ENCODE measurements at regions not wholly inside any gene's neighbourhood (a gene's known extent, or its start where the extent isn't known, plus 50 kb on each side); places are given as distances from the start of the nearest gene placed in this dataset.
"Not testable (repeated sequence)": the region's sequence is repeated elsewhere in the genome, so short reads cannot be mapped to it uniquely, and the experiment has no call there.

GRCh38 chr19:13672480-13673175, 91.7 kb upstream of the MRI1 start:
- TF ChIP-seq CTCF (conservative IDR thresholded peaks at IDR 0.05; ENCODE audit: low read depth, low read length); EZH2 (IDR thresholded peaks at IDR 0.05; ENCODE audit: low read length, unreplicated experiment): not testable (repeated sequence)

Data from PC-3 (cell line).